ENCODE measurements at regions not wholly inside any gene's neighbourhood (a gene's known extent, or its start where the extent isn't known, plus 50 kb on each side); places are given as distances from the start of the nearest gene placed in this dataset.

DNA sequence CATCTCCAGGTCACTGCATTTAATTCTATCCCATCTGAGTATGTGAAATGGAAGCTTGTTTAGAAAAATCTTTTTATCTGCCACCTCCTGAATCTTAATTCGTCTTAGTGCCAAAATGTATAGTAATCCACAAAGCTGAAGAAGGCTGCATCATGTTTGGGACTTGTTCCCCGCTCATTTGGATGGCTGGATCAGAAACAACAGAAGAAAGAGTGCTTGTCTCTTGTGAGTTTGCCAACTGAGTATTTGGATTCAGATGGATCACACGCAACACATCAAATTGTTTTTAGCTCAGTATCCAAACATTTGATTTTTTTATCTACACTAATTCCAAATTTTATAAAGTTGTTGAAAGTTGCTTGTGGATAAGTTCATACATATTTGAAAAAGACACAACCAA, 197.2 kb upstream of the PAPPA start:
- TF ChIP-seq GATA3 (IDR thresholded peaks at IDR 0.05; ENCODE audit: low read depth, low read length): no peak
- no peak for TF ChIP-seq GATA2 (IDR thresholded peaks at IDR 0.05; ENCODE audit: low read depth, low read length)

Data from SH-SY5Y (cell line).